Left kidney (tissue), 1 donor: ENCODE measurements at regions not wholly inside any gene's neighbourhood (a gene's known extent, or its start where the extent isn't known, plus 50 kb on each side); places are given as distances from the start of the nearest gene placed in this dataset.
"Not testable (repeated sequence)": the region's sequence is repeated elsewhere in the genome, so short reads cannot be mapped to it uniquely, and the experiment has no call there.

Source experiments
- DNase-seq: peaks from one replicate; pipeline ENCODE4 v3.0.0-alpha.2; 2013

DNA sequence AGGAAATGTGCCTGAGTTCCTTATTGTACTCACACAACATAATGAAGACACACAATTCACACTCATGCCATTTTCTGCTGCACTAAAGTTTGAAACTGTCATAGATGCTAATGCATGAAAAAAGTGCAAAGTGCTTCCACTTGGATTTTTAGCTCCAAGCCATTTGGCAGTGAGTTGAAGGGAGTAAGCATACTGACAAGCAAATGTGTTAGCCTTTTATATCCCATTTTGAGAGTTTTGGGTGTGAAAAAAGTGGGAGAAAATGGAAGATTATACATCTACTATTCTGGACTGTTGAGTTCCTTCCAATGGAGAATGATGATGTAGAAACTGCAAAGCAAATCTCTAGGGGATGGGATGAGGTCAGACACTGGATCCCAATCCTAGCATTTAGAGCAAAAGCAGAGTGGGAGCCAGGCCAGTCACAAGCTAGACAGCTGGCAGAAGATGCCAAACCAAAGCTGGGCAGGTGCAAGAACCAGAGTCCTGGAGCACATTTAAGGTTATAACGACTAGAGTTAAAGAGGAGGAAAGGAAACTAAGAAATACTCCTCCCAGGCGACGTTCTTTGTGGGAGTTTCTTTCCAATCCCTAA is 216.8 kb downstream of the FBXO8 start:
- no peak for DNase-seq

DNA sequence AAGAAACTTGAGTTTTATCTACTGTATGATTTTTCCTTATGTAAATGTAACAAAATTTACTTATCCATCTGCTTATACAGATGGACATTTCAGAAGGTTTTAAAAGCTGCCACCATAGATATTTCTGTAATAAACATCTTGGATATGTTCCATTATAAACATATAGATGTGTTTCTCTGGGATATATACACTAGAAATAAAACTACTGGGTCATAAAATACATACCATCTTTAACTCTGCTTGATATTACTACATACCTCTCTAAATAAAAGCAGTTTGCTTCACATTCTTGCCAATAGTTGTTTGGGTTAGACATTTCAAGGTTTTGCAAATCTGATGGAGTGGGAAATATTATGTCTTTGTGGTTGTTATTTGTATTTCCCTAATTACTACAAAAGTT is 220.6 kb downstream of the FBXO8 start:
- no peak for DNase-seq

DNA sequence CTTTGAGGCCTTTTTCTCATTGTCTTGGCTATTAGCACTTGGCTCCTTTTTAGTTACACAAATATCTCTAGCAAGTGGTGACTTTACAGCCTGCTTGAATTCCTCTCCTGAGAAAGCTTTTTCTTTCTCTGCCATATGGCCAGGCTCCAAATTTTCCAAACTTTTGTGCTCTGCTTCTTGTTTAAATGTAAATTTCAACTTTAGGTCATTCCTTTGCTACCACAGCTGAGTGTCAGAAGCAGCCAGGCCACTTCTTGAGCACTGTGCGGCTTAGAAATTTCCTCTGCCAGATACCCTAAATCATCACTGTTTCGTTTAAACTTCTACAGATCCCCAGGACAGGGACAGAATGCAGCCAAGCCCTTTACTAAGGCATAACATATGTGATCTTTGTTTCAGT is 222.4 kb downstream of the FBXO8 start:
- DNase-seq, result no peak

DNA sequence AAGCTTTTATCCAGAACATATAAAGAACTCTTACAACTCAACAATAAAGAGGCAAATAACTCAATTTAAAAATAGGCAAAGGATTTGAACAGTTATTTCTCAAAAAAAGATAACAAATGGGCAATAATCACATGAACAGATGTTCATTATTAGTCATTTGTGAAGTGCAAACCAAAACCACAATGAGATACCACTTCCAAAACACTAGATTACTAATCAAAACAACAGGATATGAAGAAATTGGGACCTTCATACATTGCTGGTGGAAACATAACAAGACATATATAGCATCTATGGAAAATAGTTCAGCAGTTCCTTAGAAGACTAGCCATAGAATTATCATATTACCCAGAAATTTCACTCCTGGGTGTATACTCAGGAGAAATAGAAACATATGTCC is 224.6 kb downstream of the FBXO8 start:
- DNase-seq, result no peak

DNA sequence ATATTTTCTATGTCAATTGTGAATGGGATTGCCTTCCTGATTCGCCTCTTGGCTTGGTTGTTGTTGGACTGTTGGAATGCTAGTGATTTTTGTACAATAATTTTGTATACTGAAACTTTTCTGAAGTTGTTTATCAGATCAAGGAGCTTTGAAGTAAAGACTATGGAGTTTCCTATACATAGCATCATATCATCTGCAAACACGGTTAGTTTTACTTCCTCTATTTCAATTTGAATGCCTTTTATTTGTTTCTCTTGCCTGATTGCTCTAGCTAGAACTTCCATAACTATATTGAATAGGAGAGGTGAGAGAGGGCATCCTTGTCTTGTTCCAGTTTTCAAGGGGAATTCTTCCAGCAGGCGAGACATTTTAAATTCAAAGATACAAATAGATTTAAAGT is 226.5 kb downstream of the FBXO8 start:
- DNase-seq, result no peak

DNA sequence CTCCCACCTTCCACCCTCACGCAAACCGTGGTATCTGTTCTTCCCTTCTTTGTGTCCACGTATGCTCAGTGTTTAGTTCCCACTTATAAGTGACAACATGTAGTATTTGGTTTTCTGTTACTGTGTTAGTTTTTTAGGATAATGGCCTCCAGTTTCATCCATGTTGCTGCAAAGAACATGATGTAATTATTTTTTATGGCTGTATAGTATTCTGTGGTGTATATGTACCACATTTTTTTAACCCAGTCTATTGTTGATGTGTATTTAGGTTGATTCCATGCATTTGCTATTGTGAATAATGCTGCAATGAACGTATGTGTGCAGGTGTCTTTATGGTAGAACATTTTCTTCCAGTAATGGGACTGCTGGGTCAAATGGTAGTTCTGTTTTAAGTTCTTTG is 228.1 kb downstream of the FBXO8 start:
- no peak for DNase-seq

DNA sequence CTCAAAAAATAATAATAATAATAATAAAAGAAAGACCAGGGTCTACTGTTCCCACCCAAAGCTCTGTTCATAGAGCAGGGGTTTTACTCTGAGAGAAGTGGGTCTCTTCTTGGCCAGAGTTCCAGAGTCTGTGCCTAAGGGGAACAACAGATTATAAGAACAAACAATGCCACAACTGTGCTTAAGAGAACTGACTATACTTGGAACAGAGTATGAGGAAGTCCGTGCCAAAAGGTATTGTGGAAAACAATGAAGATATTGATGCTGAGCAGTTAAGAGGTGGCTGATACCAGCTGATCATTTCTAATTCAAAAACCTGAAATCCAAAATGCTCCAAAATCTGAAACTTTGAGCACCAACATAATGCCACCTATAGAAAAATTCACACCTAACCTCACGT is 229.6 kb downstream of the FBXO8 start:
- DNase-seq, result no peak

DNA sequence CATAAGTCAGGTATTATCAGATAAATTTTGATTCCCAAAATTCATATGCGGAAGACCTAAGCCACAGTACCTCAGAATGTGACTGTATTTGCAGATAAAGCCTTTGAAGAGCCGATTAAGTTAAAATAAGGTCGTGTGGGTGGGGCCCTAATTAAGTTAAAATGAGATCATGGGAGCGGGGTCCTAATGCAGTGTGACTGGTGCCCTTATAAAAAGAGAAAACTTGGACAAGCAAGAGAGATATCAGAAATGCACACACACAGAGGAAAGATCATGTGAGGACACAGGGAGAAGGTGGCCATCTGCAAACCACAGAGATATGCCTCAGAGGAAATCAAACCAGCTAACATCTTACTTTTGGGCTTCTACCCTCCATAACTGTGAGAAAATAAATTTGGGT is 236.1 kb downstream of the FBXO8 start:
- no peak for DNase-seq

DNA sequence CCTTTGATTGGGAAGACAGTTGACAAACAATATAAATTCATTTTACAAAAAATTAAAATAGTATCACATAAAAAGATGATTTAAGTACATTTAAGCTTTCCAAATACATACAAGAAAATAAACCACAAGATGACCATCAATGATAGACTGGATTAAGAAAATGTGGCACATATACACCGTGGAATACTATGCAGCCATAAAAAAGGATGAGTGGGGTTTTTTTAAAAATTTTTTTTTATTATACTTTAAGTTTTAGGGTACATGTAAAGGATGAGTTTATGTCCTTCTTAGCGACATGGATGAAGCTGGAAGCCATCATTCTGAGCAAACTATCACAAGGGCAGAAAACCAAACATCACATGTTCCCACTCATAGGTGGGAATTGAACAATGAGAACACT is 237.6 kb downstream of the FBXO8 start:
- not testable (repeated sequence) for DNase-seq

DNA sequence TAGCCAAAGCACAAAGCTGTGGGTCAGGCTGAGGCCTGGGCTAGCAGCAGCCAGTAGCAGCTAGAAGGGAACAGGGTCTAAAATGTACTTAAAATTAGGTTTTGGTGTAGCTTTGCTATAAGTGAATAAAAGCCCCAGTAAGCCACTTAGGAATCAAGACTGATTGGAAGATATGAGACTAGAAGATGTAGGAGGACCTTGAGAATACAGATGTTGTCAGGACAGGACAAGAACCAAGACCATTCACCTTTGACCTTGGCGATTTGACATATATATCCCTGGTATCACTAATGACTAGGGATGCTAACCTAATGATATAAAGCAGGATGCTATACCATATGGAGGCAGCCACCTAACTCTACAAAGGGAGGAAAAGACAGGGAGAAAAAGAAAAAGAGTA is 238.1 kb downstream of the FBXO8 start:
- no peak for DNase-seq

DNA sequence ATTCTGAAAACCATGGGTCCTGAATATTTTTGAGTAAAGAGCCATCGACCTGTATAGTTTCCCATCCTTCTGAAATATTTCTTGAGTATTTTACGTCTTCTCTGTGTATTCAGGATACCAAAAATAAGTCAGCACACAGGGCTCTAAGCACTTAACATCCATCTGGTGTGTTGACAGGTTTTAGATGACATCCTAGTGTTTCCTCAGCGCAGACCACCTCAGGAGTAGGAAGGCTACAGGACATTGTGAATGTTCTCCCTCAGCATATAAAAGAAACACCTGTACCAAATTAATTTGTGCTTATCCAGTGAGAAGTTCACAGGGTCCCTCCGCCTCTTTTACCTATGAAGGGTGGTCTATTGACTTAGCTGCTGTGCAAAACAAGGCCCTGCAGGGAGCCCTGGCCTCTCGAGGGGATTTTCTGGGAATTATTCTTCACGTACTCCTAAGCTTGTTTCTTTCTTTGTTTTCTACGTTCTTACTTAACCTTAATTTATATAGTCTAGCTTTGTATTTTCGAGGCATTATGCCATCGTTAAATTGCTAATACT is 241.8 kb downstream of the FBXO8 start:
- DNase-seq, result no peak

DNA sequence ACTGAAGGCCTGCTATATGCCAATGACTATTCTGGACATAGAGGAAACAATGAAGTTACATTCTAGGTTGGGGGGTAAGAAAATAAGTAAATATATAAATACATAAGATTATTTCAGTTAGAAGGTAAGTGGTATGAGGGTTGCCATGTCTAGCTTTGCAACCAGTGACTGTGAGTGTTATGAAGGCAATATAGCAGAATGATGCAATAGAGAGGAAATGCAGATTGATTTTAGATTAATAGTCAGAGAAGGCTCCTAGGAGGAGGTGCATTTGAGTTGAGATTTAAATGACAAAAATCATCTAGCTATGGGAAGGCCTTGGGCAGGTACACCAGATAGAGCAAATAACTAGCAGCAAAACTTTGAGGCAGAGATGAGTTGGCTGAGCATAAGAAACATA is 243.2 kb downstream of the FBXO8 start:
- DNase-seq, result no peak

DNA sequence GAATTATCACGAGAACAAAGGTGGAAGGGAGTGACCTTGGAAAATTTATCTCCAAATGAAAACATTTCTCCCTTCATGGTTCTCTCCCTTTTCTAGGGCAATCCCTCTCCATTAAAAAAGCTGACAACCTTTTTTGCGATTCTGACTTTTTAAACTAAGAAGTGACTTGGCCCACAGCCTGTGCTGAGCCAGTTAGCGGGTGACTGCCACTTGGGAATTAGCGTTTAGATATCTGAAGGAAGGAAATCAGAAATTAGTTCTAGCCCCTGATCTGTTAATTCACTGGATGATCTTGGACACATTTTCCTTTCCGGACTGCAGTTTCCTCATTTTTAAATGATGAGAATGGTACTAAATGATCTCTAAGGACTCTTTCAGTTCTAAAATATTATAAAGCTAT is 245.0 kb downstream of the FBXO8 start:
- no peak for DNase-seq

DNA sequence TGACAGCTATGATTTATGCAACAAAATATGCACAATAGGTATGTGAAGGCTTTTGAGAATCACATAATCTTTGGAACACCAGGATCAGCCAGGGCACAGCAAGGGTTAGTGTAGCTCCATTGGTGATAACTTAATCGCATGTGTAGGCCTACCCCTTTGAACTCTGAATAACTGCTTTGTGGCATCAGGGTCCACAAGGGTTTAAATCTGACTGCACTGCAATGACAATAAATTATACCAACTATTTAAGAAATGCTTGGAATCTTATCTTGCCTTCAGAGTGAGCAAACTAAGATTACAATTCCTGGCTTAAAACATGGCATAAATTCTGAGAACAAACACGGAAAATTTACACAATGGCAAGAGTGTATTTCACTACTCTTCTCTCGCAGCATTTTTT is 245.8 kb downstream of the FBXO8 start:
- no peak for DNase-seq

DNA sequence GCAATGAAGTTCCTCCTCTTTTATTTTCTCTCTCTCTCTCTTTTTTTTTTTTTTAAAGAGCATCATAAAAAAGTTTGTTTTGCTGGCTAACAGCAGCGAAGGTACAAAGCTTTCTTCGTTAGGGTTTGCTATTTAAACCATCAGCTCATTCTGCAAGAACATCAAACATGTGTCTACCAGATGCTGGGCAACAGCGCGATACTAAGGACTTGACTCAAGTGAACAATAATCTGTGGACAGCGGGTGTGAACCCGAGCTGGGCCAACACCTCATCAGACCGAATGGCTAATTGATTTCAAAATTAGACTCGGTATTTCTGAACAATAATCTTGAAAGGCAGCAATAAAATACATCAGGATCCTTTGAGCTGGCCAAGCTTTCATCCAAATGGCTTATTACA is 246.4 kb downstream of the FBXO8 start:
- DNase-seq, result no peak

DNA sequence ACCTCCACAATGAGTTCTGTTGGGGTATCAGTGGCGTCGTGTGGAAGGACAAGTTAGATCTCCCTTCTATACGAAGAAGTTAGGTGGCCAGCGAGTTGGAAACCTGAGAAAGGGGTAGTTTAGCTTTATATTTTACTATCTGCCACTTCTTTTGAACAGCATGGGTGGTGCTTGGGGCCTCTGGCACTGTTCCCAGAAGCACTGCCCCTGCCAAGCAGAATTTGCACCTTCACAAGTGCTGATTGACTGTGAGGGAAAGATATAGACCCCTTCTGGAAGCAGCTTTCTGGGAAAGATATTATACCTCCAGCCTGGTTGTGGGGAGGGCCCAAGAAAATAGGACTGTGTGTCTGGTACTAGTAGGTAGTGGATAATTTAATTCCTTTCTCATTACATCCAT is 246.9 kb downstream of the FBXO8 start:
- no peak for DNase-seq

DNA sequence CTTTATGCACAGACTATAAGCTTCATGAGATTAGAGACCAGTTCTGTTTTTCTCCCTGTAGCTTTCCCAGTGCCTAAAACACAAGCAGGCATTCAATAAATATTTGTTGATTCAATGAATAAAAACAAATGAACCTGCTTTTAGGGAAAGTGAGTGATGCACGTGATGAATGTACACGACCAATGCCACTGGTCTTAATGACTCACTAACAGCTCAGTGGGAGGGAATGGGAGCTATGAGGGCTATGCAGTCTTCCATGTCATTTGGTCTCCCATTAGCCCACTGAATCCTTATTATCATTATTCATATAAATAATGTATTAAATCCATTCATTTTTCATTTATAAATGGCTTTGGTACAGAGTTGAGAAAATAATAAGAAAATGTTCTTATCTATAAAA is 247.4 kb downstream of the FBXO8 start:
- DNase-seq, result no peak

DNA sequence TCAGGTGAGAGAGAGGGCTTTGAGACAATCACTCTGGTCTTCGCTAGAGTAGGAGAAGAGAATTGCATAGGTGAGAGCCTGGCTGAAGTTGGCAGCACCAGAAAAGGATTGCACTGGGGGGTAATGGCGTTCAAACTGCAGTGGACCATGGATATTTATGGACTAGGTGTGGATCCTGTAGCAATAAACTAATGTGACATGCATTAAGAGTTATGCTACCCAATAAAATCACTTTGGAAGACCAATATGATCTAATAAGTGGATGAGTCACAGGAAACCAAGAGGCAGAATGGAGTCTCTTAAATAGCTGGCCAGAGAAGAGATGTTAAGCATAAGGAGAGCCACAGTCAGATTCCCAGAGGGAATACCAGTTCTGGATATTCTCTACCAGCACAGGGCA is 259.8 kb downstream of the FBXO8 start:
- DNase-seq, result no peak

DNA sequence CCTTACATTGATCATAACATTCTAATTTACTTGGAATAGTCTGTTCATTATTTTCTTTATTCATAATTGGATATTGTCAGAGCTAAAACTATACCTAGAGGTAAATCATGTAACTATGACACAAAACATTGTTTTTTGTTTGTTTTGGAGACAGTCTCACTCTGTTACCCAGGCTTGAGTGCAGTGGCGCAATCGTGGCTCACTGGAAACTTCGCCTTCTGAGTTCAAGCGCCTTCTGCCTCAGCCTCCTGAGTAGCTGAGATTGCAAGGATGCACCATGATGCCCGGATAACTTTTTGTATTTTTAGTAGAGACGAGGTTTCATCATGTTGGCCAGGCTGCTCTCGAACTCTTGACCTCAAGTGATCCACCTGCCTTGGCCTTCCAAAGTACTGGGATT is 265.2 kb downstream of the FBXO8 start:
- DNase-seq, result no peak

DNA sequence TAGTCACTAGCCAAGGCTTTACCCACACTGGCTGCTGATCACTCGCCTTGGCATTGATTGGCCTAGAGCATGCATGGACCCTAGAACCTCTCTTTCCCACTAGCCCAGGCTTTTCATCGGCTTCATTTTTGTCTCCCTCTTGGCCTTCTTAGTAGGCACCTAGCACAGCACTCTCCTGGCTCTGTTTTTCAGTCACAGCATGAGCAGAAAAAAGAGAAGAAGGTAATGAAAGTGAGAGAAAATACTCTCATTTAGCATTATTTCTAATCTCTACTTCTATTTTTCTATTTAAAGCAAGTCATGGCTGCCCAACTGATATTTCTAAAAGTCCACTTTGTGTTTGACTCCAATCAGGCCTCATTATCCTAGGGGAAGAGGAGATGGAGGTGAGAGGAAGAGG is 267.2 kb downstream of the FBXO8 start:
- no peak for DNase-seq

DNA sequence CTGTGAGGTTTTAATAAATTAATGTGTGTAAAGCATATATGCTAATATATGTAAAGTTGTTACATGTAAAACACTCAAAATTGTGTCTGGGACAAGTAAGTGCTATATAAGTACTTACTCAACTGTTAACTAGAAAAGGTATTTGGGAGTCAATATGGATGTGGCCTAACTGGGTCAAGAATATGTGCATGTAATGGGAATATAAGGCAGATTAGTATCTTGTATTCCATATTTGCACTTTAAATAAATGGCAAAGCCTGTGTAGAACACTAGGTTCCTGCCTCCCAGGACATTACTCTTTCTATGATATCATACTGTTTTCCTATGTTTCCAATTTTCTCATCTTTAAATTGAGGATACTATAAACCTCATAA is 270.6 kb downstream of the FBXO8 start:
- no peak for DNase-seq

DNA sequence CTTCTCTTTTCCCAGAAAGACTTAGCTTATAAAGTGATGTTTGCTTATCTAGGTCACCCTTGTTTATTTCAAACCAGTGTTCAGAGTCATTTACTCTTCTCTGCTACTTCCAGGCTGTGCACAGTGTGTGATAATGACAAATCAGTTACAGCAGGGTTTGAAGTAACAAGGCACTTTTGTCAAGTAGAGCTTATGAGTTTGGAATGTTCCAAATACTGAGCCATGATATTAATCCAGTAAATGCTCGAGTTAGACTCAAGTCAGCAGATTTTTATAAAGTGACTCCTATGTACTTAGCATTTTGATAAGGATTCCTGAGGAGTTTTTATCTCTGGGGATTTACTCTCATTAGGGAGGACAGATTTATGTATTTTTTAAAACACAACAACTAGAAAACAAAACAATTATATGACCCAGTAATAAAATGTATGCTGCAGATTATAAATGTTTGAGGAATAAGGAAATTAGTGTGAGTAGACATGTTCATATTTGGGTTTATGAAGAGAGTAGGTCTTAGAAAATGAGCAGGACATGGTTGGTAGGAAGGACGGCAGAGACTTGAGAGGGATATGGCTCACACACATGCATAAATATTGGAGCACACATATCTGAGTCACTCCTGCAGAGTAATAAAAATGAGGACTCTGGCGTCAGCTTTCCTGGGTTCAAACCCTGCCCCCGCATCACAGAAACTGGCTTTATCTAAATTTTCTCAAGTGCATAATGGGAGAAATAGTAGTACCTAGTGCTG is 271.2 kb downstream of the FBXO8 start:
- no peak for DNase-seq

DNA sequence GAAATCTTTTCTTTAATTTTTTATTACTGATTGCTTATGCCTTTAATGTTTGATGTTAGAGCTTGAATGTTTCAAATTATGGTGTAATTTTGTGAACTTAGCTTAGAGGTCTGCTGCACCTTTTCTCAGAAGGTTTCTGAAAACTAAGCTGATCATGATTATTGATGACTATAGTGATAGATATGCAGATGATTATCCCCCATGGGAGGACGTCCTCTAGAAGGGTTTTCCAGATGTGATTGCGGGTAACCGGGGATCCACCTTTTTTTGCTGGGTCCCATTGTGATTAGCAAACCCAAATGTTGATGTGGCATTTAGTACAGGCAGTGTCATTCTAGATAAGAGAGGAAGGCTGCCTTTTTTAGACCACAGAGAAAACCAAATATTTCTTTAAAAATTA is 272.9 kb downstream of the FBXO8 start:
- no peak for DNase-seq
